ENCODE measurements at regions not wholly inside any gene's neighbourhood (a gene's known extent, or its start where the extent isn't known, plus 50 kb on each side); places are given as distances from the start of the nearest gene placed in this dataset.

DNA sequence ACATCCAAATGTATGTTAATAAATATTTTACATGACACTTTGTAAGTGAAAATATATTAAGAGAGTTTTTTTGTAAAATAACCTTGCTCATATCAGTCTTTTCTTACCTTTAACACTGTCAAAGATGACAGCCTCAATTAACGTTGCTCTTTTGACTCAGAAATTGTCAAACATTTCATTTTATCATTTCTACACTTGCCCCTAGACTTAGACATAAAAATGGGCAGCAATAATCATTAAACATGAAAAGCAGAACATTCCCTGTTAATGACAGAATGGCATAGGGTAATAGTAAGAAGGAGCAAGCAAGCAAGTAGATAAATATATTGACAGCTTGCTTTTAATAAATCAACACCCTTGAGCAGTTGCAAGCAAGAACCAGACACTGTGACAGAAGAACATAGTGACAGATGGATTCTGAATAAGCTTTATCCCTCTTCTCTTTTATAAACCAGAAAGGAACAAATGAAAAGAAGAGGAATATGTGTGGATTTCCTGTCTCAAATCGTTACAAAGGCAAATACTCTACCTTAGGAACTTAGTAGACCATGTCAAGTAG is 796.0 kb upstream of the CHD1 start:
- no peak for DNase-seq (ENCODE audit: low read depth)

DNA sequence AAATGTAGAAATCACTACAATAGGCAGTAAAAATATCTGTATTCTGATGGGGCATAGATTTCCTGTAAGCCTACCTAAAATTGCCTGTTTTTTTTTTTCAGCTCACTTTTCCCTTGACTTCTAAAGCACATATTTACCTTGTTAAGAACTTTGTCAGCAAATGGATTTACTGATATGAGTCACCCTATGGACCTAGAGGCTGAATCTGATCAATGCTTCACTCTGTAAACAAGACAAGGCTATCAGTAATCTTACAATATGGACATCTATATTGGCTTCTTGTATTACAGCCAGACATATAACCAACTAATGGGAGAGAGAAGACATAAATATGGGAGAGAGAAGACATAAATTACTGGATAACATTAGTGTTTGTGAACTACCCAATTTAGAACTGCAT is 792.7 kb upstream of the CHD1 start:
- DNase-seq (ENCODE audit: low read depth), result no peak

DNA sequence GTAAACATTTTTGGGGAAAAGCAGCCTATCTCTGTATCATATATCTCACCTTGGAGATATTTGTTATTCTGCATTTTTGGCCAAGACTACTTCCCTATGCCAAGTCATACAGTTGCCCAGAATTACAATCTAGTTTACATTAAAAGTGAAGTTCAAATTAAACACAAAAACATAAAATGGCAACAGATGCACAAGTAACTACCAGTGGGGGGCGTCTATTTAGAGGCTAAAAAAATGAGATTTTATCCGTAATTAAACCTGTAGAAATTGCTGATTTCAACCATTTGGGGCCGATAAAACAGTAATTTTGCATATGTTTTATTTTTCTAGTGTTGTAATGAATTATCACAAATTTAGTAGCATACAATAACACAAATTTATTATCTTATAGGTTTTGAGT is 787.1 kb upstream of the CHD1 start:
- no peak for DNase-seq (ENCODE audit: low read depth)

DNA sequence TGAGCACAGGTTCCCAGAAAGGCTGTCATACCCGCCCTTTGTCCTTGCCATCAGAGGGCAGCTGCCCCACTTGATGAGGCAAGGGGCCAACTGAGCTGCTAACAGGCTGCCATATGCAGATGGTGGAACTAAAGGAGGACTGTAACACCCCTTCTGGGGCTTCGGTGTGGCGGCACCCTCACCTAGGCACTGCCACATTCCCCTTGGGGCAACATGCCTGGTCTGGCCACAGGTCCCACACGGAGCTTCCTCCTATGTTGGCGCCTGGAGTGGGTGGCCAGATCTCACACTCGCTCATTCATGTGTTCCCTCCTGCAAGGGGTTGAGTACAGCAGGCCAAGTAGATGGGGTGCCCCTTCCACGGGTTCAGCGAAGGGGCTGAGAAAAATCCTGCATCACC is 777.4 kb upstream of the CHD1 start:
- DNase-seq (ENCODE audit: low read depth), result no peak

DNA sequence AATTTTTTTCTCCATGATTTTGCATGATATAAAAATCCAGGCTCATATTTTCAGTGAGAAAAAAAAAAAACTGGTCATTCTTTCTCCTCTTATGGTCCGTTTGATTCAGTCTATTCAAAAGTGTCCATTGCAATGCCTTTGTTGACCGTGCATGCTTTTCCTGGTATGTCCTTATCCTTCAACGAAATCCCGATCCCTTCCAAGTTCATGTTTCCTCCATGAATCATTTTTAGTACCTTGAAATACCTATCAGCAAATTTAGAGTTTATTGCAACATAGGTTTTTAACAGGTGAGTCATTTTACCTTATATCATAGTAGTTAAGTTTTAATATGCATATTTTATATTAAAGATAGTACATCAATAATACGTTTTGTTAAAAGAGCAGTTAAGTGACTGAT is 773.8 kb upstream of the CHD1 start:
- no peak for DNase-seq (ENCODE audit: low read depth)

DNA sequence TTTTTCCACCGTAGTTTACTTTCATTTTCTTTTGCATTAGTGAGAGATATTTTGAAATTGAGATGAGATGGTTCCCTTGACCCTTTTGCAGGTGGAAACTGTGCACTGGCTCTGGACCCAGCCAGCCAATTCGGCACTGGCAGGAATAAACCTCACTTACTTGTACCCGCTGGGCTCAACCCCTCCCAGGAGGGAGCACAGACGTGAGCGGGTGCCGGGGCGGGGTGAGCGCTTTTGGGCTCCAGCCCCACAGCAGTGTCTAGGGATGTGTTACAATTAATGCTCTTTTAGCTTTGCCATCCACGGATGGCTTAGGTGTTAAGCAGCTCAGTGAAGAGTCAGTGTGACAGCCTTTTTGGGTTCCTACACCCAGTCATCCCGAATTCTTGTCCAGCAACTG is 766.1 kb upstream of the CHD1 start:
- DNase-seq (ENCODE audit: low read depth), result no peak

DNA sequence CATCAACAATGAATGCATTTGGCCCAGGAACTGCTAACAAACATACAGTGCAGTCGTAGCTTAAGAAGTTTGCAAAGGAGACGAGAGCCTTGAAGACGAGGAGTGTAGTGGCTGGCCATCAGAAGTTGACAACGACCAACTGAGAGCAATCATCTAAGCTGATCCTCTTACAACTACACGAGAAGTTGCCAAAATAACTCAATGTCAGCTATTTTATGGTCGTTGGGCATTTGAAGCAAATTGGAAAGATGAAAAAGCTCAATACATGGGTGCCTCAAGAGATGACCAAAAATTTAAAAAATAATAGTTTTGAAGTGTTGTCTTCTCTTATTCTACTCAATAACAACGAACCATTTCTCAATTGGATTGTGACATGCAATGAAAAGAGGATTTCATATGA is 757.7 kb upstream of the CHD1 start:
- DNase-seq (ENCODE audit: low read depth), result no peak

DNA sequence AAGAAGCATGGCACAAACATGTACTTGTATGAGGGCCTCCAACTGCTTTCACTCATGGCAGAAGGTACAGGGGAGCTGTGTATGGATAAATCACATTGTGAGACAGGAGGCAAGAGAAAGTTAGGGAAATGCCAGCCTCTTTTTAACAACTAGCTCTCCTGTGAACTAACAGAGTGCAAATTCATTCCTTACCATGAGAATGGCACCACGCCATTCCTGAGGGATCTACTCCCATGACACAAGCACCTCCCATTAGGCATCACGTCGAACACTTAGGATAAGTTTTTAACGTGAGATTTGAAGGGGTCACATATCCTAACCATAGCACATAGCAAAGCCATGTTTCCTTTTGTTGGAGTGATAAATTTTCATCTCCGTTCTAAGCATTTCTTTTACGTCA is 747.2 kb upstream of the CHD1 start:
- no peak for DNase-seq (ENCODE audit: low read depth)

DNA sequence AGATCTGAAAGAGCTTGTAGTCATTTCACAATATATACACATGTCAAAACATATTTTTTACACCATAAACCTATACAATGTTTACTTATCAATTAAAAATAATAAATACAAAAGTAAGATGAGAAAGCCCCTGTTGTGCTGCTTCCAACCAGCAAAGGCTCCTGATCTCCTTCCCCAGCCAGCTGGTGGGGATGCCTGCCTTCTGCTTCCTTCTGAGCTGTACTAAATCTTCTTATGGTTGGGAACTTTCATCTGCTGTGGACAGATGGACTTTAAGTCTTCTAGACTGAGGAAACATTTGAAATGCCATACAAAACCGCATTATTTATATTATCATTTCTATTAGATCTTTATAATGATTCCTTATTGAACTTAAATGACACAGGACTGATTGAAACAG is 745.3 kb upstream of the CHD1 start:
- no peak for DNase-seq (ENCODE audit: low read depth)

DNA sequence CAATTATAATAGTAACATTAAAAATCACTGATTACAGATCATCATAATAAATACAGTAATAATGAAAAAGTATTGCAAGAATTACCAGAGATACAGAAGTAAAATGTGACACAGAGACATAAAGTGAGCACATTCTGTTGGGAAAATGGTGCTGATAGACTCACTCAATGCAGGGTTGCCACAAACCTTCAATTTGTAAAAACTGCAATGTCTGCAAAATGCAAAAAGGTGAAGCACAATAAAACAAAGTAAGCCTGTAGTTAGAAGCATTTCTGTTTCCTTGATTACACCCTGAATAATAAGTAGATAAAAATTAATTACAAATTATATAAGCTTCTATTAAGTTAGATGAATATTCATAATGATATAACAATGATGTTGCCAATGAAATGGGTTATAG is 736.2 kb upstream of the CHD1 start:
- DNase-seq (ENCODE audit: low read depth), result no peak

DNA sequence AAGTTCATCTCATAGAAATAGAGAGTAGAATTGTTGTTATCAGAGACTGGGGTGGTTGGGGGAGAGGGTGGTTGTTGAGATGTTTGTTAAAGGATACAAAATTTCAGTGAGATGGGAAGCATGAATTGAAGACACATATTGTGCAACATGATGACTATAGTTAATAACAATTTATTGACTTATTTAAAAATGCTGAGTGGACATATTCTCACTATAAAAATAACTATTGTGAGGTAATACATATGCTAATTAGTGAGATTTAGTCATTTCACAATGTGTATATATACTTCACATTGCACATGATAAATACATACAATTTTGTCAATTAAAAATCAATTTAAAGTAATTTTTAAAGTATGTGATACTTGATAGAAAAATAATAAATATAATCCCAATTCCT is 722.5 kb upstream of the CHD1 start:
- DNase-seq (ENCODE audit: low read depth), result no peak

DNA sequence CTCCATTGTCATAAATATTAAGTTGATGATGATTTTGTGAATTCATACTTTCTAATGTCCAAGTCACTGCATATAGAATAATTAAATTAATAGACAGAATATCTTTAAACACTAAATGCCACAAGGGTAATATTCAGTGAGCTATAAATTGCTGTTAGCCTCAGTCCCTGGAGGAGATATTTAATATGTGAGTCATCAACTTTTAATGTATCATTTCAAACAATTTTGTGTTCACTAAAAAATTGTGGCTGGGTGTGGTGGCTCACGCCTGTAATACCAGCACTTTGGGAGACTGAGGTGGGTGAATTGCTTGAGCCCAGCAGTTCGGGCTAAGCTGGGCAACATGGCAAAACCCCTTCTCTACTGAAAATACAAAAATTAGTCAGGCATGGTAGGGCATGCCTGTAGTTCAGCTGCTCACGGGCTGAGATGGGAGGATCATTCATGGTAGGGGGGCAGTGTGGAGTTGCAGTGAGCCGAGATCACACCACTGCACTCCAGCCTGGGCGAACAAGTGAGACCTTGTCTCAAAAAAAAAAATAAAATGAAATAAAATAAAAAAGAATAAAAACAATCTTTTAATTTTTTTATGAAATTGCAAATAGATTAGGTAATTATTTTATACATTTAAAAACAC is 717.3 kb upstream of the CHD1 start:
- DNase-seq (ENCODE audit: low read depth), result no peak

DNA sequence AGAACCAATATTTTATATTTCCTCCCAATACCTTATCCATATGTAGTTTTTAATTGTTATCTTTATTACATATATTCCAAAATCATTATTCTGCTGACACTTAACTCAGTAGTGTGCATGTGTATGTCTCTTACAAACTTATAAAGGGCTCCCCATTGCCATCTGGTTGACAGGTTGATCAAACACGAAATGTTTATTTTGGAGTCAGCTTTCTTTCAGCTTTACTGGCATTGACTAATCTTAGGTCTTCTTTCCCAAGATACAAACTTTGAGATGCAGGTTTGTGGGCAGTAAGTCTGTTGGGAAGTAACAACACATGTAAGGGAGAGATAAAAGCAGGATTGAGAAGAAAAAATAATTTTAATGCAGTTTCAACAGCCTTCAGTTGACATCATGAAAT is 716.0 kb upstream of the CHD1 start:
- no peak for DNase-seq (ENCODE audit: low read depth)

DNA sequence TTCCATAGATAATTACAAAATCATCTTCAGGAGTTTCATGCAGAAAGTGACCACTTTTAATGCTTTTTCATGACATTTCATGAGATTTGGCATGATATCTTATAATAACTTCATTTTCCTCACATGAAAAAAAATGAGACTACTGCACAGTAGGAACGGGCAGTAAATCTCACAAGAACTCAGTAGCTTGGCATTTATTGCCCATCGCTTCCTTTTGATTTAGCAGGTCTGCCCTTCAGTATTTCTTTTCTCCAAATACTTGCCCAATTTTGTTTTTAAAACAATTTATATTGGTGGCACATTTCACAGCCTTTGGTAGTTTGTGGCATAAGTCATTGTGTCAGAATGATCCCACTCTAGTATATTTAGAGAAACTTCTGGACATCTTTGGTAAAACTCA is 711.8 kb upstream of the CHD1 start:
- DNase-seq (ENCODE audit: low read depth), result no peak

DNA sequence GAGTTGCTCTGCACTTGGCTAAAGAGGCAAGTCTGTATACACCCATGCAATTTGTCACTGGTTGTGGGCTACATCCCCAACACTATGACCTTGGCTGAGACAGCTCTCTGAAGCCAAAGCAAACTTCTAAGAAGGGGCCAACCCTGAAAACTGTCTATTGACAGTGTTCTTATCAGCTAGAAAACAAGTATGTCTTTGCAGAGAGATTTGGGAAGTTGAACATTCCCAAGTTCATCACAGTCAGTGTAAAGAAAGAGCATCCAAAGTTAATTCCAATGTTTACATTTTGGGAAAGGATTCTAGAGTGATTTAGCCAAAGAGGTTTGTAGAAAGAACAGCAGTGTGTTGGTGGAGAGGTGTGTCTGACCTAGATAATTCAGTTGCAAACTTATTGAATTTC is 711.1 kb upstream of the CHD1 start:
- no peak for DNase-seq (ENCODE audit: low read depth)

DNA sequence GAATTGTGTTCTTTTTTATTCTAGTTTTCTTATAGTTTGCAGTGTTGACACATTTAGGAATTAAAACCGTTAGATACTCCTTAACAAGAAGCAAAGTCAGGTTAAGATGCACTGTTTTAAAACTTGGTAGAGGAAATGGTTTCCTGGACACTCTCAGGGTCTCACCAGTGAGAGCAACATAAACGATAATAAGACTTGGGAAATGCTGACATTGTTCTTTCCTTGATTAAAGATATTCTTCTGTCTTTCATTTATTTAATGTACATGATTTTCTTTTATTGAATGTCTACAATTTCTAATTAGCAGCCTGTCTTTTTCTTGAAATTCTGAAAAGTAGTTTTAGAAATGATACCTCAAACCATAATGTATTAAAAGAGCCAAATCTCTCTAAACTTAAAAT is 707.9 kb upstream of the CHD1 start:
- no peak for DNase-seq (ENCODE audit: low read depth)

DNA sequence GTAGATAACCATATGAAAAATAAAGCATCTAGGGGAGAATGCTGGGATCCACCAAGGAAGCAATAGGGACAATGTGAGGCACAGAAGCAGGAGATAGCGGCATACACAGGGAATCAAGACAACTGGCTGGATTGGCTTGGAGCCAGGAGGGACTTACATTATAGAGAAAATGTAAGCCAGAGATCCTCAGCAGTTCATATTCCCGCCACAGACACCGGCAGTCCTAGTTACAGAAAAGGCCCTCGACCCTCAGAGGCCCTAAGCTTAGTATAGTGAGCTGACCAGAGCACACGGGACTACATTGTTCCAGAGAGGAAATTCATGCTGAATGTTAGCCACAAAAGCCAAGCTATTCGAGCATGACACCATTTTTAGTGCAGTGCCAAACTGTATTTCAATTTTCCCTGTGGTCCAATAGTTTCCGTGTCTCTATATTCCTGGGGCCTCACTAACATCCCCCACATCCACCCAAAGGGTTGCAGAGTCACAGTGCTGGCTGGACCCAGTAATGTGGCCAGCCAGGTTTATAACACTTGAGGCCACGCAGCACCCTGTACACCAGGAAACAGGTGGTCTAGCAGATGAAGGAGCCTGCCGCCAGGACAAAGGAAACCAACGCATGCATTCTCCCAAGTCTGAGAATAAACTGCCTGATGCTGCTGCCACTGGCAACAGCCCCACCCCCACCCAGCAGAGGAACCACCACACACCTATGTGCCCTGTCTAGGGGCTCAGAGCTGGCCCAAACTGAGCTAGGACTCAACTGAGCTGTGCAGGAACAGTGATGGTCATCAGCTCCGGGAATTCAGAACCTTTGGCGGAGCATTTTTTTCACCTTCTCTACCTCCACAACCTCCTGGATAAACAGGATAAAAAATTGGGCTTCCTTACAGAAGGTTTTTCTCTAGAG is 693.2 kb upstream of the CHD1 start:
- DNase-seq (ENCODE audit: low read depth), result no peak

DNA sequence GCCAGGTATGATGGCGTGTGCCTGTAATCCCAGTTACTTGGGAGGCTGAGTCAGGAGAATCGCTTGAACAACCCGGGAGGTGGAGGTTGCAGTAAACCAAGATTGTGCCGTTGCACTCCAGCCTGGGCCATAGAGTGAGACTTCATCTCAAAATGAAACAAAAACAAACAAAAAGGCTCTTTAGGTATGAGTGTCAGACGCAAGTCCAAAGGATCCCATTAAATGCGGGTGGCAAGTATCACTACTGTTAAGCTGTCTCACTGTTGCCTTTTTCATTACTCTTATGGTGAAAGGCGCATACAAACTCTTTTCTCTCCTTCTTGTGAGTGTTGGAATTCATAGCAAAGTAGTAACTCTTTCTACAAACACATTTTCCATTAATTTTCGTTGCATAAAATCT is 688.5 kb upstream of the CHD1 start:
- no peak for DNase-seq (ENCODE audit: low read depth)

DNA sequence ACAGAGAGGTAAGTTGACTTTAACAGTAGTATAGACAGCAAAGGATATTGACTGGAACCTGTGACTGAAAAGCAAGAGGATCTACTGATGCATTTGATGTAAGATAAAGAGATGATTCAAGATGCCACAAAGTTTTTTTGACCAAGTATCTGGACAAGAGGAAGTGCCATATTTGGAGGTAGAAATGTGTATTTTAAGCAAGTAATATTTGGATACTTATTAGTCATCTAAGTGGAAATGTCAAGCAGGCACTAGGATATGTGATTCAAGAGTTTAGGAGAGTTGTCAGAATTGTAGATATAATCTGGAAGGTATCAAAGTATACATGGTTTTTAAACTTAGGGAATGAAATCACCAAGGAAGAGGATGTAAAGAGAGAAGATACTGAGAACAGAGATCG is 686.1 kb upstream of the CHD1 start:
- DNase-seq (ENCODE audit: low read depth), result no peak

DNA sequence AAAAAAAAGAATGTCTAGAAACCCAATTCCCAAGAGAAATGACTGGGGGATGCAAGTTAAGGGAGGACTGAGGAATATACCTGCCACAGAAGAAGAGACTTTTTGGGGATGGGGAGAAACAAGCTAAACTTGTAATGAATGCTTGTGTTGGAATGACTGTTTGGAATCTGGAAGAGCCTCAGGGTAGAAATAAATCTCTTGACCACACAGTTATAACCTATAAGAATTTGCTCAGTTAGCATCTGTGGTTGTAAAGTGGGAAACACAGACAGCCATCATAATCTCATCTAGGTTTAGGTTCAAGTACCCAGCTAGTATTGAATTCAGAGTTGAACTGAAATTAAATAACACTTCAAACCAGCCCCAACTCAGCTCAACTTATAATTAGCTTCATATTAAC is 678.3 kb upstream of the CHD1 start:
- no peak for DNase-seq (ENCODE audit: low read depth)

DNA sequence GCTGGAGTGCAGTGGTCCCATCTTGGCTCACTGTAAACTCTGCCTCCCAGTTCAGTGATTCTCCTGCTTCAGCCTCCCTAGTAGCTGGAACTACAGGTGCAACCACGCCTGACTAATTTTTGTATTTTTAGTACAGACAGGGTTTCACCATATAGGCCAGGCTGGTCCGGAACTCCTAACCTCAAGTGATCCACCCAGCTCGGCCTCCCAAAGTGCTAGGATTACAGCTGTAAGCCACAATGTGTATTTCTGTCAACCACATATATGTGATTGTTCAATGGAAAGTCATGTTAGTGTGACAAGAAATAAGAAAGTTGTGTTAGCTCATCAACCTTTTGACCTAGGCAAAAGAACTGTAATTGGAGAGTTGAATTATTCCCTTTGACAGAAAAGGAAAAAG is 677.1 kb upstream of the CHD1 start:
- no peak for DNase-seq (ENCODE audit: low read depth)

DNA sequence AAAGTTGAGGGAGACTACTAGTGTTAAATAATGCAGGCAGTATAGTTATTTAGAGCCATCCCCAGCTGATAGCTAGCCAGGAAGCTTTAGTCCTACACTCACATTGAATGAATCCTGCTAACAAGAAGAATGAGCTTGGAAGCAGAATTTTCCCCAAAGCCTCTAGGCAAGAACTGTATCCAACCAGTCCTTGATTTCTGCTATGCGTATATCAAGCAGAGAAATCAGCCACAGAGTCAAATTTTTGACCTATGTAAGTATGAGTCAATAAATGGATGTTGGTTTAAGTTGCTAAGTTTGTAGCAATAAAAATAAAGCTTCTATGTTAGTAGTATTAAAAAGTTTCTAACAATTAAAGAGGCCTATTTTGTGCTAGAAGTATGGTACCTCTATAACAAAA is 672.1 kb upstream of the CHD1 start:
- no peak for DNase-seq (ENCODE audit: low read depth)

DNA sequence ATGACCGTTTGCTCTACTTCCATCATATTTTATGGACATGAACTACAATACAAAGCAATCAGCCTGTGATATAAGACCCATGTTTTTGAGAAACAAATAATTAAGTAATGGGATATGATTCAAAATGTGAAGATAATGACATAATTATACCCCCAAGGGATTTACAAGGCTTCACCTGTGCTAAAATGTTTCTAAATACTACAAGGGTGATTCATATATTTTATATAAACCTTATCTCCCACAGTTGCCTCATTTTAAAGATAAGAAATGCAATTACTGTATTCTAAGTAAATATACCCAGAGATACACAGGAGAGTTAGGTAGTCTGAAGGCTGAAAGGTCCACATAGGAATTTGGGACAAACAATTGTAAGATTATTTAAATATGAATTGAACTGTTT is 662.0 kb upstream of the CHD1 start:
- DNase-seq (ENCODE audit: low read depth), result no peak

DNA sequence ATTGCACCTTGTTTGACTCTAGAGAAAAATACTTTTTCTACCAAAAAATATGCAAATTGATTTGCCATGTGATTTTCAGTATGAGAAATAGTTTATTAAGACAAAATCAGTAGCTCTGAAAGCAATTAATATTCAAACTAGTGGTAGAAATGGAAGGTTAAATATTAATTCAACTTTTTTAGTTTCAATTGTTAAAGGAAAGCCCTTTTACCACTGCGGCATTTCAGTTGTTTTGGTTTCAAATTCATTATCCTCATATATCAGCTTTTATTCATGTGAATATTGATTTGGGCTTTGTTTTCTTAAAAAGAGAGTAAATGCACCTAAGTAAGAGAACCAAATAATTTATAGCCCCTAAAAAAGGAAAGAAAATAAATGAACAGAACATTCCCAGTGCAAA is 660.6 kb upstream of the CHD1 start:
- DNase-seq (ENCODE audit: low read depth), result no peak
